ENCODE measurements at regions not wholly inside any gene's neighbourhood (a gene's known extent, or its start where the extent isn't known, plus 50 kb on each side); places are given as distances from the start of the nearest gene placed in this dataset.

DNA sequence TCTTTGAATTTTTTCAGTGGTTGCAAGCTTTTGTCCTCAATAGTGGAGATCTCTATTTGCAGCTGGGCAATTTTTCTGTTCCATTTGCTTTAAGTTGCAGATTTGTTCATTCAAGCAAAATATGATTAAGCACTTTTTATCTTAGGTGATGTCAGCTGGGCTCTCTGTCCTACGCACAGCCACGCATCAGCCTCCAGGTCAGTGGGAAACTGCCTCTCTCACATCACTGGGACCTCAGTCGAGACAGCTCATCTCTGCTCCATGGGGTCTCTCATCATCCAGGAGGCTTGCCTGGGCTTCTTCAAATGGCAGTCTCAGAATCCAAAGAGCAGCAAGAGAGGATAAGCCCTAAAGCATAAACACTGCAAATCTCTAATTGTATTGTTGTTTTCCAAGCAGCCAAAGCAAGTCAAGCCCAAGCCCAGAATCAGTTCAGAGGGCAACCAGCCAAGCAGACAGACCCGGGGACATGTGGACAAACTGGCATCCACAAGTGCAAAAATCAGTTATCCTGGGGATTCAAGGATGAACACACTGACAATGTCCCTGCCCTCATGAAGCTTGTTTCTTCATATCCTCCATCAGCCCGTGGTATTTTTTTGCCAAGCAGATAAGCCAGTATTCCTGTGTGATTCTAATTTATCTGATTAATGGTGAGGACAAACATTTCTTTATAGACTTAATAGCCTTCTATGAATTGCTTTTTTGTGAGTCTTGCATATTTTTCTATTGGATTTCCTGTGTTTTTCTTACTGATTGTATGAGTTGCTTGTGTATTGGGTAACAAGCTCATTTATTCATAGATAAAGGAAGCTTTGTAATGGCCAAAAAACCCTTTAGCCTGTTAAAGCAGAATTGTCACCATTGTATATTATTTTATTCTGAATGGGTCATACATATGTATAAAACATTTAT, 262.5 kb downstream of the GXYLT1 start:
- no peak for DNase-seq

- DNase-seq: no peak
Observed at GRCh38 chr12:41869432-41869831, 275.2 kb downstream of the GXYLT1 start.

DNA sequence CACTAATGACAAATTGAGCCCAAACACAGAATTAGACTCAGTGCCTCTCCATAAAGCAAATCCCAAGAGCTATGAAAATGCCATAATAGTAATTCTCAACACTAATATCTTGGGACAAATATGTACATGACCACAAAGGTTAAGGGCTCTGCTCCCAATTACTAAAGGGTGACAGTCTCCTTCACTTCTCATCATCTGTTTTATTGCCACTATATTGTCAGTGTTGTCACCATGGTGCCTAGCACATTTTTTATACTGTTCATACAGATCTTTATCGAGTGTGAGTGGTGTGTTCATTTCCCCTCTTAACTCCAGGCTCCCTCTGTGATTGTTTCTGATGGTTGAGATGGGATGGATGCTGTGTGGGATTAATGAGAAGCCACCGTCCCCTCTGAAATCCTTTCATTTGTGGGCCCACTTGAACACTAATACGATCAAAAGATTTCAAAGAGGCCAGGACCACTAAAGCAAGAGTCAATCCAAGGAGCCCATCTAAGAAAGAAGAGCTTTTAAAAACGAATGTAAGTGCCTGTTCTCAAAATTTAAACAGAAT, 277.7 kb downstream of the GXYLT1 start:
- DNase-seq: no peak

DNA sequence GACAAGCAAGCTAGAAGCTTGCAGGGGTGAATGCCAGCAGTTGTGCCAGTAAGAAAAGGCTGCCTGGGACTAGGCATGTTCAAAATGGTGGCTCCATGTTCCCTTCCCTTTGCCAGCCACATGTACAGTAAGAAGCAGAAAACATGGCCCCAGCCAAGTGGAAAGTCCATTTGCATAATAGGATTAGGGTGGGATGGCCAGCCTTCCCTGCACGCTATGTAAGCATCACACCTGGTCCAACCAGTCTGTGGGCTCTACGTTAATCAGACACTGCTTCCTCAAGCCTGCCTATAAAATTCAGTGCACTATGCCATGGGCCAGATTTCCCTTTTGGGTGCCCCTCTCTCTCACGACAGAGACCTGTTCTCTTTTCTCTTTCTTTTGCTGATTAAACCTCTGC, 288.4 kb downstream of the GXYLT1 start:
- no peak for DNase-seq

- DNase-seq: no peak
Observed at GRCh38 chr12:41850046-41850445, 294.6 kb downstream of the GXYLT1 start.

DNA sequence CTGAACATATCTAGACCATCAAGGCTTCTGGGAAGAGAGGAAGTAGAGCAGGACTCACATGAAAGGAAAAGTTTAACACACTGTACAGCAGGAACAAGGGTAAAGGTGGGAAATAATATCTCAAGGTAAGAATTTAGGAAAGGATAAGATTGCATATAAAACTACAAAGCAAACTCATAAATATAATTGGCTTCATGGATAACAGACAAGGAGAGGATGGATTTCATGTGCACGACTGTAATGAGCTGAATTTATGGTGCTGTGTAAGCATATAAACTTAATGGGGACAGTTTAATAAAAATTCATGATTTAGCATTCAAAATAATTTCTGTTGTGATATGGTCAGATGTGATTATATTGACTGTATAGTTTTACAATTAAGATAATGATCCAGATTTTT, 298.0 kb downstream of the GXYLT1 start:
- no peak for DNase-seq

- DNase-seq: no peak
Observed at GRCh38 chr12:41836416-41836815, 308.3 kb downstream of the GXYLT1 start.

DNA sequence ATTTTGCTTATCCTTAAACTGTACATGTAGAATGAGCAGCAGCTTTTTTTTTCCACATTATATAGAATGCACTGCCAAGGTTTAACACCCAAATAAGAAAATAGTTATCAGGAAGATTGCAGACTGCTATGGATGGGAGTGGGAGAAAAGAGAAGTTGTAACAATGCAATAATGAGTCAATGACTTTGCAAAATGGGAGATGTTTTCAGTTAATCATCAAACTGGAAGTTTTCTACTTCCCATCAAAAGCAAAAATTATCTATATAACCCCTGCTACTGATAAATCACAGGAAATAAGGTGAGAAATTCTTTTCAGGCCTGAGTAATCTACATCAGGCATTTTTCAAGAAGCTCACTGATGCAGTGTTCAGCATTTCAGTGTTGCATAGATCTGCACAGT, 309.1 kb downstream of the GXYLT1 start:
- DNase-seq: no peak

GRCh38 chr12:41819948-41820347, 324.7 kb downstream of the GXYLT1 start:
- no peak for DNase-seq

- DNase-seq: no peak
Observed at GRCh38 chr12:41804026-41804425, 340.6 kb downstream of the GXYLT1 start.

DNA sequence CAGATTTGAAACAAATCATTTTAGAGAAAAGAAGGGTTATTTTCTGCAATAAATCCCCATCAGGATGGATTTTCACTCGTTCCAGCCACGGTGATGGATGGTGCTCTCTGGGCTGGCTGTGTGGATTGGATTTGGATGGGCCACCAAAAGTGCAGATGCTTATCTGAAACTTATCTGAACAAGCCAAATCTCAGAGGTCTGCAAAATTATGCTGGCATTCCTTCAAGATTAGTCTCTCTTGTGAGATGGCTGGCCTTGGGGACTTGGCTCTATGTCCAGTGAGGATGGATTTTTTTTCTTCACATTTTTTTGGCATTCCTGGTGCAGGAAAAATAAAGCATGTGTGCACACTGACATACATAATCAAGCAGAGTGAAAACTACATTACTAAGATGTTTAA, 341.9 kb downstream of the GXYLT1 start:
- DNase-seq: no peak

DNA sequence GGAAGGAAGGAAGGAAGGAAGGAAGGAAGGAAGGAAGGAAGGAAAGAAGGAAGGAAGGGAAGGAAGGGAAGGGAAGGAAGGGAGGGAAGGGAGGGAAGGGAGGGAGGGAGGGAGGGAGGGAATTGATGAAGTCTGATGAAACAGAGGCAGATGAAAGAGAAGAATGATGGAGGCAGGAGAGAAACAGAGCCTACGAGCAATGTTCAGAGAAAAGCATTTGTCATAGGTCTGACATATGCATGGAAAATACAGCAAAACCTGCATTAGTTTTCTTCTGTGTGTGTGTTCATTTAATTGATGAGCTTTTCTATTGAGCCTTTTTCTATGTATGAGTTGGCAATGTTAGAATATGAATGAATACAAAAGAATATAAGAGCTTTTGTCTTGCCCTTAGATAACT, 343.4 kb downstream of the GXYLT1 start:
- DNase-seq: no peak

DNA sequence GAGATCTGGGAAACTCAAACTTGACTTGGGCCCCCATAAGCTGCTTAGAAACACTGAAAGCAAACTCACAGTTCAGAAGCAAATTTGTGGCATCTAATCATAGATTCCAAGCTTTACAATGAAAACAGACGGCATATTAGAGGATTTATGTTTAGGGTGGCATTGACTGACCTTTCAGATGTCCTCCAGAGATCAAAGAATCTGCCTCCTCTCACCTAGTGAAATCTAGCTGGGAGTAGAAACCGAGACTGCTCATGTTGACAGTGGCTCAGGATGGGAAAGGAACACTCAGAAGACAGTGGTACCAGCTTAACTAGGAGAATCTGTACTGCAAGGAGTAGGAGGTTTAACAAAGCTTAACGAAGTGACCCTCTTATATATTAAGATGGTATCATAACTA, 345.0 kb downstream of the GXYLT1 start:
- DNase-seq: no peak

GRCh38 chr12:41795910-41796309, 348.8 kb downstream of the GXYLT1 start:
- DNase-seq: no peak

- DNase-seq: no peak
Observed at GRCh38 chr12:41795051-41795600, 349.5 kb downstream of the GXYLT1 start.

DNA sequence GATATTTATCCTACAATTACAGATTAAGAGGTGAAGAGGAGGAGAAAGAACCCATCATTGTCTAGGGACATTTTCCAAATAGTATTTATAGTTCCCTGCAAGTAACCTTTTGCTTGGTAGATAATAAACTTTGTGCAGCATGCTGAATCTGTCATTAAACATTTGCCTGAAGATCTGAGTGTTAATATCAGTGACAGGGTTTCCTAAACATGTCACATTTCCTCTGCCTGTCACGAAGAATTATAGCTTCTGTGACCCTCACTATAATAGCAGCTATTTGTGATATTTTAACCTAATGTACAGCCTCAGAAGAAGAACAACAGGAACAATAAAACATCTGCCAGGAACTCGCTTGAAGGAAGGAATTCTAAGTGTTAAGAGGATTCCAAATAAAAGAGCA, 350.3 kb downstream of the GXYLT1 start:
- DNase-seq: no peak

DNA sequence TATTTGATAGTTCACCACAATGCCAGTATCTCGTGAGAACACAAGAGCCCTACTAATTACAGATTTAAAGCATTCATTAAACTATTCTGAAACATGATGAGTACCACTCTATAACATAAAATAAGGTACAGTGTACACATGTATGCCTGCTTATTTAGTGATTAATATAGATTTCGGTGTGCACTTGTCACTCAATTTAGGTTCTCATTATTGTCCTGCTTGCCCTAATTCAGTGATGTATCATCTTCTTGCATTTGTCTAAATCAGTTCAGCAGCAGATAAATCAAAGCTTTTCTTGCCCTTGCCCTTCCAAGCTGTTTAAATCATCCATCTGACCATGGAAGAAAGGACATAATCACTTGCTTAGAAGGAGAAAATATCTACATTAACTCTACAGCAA, 359.7 kb downstream of the GXYLT1 start:
- DNase-seq: no peak

DNA sequence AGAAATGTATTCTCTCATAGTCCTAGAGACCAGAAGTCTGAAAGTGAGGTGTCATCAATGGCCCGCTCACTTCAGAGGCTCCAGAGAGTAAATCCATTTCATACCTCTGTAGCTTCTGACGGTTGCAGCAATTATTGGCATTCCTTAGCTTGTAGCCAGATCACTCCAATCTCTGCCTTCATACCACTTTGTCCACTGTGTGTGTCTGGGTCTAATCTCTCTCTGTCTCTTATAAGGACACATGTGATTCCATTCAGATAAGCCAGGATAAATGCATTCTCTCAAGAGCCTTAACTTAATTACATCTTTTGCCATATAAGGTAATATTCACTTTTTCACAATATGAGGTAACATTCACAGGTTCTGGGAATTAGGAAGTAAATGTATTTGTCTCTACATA, 365.7 kb downstream of the GXYLT1 start:
- no peak for DNase-seq

DNA sequence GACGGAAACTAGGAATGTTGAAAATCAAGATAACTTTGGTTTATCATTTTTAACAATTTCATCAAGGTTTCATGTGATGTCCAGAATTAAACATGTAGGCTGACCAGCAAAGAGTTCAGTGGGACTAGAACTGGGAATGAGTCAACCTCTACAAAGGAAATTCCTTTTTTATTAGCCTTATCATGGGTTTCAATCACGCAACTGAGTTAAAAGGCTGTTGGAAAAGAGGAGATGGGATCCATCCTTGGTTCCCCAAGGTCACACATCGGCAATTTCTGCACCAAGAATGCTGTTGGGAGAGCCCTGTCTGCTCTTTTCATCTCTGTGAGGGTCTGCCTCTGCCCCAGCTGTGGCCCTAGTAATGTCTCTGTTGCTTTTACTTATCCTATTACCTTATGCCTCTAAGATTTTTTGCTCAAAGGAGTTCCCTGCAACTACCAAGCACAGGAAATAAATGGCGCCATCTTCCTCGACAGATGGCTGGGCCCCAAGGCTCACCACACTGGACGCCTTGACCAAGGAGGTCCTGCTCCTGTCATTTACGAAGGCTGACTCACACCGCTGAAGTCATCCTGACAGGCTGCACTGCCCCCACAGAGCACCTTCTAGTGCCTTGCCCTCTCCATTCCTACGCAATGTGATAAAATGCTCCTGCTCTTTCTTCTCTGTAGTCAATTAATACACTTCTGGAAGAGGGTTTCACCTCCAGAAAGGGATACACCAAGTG, 367.4 kb downstream of the GXYLT1 start:
- DNase-seq: no peak

DNA sequence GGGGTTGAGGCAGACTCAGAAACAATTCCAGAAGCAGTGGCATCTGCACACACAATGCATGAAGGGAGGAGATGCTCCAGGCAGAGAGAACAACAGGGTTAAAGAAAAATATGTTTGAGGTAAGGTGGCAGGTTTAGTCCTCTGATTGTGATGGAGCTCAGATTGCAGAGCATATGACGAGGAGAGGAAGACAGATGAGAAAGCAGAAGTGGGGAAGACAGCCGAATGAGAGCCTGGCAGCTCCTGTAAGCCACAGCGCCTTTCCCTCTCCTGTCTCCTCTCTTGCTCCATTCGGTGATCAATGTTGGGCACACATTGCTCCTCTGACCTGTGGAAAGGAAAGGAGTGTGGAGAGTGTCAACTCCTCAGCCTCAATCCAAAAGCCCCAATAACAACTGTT, 372.2 kb downstream of the GXYLT1 start:
- no peak for DNase-seq

DNA sequence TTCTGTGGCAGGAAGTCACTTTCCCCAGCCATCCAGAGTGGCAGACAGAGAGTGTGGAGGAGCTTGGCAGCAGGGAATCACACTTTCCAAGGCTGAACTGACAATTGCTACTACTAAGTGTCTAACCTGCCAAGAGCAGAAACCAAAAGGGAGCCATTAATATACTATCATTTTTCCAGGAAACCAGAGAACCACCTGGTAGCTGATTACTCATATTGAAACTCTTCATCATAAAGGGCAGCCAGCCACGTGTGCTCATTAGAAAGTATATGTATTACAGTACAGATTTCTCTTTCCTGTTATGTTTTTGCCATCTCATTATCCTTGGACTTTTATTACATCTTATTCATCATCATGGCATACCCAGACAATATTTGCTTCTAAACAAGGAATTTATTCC, 374.9 kb downstream of the GXYLT1 start:
- no peak for DNase-seq

DNA sequence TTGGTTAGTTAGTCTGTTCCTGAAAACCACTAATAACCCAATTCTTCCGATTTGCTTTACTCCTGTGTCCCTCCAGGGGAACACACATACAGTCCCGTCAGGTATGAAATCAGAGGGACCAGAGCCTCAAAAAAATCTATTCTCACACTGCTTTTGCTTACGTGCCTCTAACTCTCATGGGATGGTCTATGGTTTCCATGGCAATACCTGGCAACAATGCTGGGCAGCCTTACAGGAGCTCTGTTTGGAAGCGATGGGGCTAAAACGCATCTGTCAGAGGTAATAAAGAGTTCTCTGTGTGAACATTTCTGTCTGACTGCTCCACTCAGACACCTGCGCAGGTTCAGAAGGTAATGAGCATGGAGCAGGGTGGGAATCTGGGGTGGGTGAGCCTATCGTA, 376.2 kb downstream of the GXYLT1 start:
- DNase-seq: no peak

- no peak for DNase-seq
Observed at GRCh38 chr12:41762691-41763090, 382.0 kb downstream of the GXYLT1 start.

DNA sequence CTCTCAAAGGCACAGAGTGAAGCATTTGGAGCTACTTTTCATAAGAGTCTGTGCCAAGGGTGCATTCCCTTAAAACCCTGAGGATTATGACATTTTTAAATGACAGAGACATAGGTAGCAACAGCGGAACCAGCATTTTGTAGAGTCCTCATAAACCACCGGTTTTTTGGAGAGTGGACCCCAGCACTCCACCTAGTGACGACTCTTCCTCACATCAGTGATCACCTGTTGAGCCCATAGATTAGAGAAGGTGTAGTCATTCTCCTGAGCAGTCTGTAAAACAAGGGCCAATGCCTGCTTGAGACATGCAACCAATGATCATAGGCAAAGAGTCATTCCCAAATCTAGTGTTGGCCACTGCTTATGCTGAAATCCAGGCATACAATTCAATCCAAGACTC, 399.1 kb downstream of the GXYLT1 start:
- DNase-seq: no peak
